ENCODE measurements at regions not wholly inside any gene's neighbourhood (a gene's known extent, or its start where the extent isn't known, plus 50 kb on each side); places are given as distances from the start of the nearest gene placed in this dataset.

- TF ChIP-seq CTCF (IDR thresholded peaks at IDR 0.05; ENCODE audit: insufficient read depth, low read depth, low read length) (no peak), EZH2 (IDR thresholded peaks at IDR 0.05; ENCODE audit: insufficient read depth, low read length) (no peak)
Observed at GRCh38 chr4:173913496-173913895, 370.0 kb downstream of the FBXO8 start.
